Sigmoid colon (tissue), 3 donors: ENCODE measurements at regions not wholly inside any gene's neighbourhood (a gene's known extent, or its start where the extent isn't known, plus 50 kb on each side); places are given as distances from the start of the nearest gene placed in this dataset.

Experiments used
- POLR2A ChIP-seq, 2 donors: fragments of 450-650 bp; IDR thresholded peaks; one replicate each; pipeline ENCODE4 v1.6.1; 2016; ENCODE audit warnings: antibody characterized with exemption in 2 of 2, mild to moderate bottlenecking in 2 of 2, moderate library complexity in 2 of 2
- TF ChIP-seq, protein P1 (sequence below), 4 experiments: fragments of 450-650 bp in 3 of 4; fragments of 200-600 bp in 1 of 4; IDR thresholded peaks; one replicate each; pipeline ENCODE4 v1.5.1; 2016 to 2019; ENCODE audit warnings: antibody characterized with exemption in 4 of 4, mild to moderate bottlenecking in 3 of 4, moderate library complexity in 2 of 4

DNA sequence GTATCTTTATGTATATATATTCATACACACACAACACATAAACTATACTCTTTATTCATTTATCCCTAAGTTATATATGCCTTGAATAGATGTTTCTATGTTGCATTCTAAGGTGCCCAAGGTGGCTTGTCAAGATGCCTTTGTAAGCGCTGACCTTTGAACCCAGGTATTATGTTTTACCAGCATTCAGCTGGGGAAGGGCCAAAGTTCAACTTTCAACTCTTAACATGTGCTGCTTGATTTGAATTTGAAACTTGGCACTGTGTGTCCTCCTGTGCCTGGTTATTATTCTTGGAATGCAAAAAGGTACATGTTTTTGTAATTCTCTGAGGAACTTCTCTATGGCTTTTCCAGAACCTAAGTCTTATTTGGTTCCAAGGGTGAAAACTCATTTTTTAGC, 146.5 kb downstream of the EDN1 start:
- TF ChIP-seq, protein P1, sequence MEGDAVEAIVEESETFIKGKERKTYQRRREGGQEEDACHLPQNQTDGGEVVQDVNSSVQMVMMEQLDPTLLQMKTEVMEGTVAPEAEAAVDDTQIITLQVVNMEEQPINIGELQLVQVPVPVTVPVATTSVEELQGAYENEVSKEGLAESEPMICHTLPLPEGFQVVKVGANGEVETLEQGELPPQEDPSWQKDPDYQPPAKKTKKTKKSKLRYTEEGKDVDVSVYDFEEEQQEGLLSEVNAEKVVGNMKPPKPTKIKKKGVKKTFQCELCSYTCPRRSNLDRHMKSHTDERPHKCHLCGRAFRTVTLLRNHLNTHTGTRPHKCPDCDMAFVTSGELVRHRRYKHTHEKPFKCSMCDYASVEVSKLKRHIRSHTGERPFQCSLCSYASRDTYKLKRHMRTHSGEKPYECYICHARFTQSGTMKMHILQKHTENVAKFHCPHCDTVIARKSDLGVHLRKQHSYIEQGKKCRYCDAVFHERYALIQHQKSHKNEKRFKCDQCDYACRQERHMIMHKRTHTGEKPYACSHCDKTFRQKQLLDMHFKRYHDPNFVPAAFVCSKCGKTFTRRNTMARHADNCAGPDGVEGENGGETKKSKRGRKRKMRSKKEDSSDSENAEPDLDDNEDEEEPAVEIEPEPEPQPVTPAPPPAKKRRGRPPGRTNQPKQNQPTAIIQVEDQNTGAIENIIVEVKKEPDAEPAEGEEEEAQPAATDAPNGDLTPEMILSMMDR (IDR thresholded peaks at IDR 0.05): no peak
- TF ChIP-seq POLR2A (IDR thresholded peaks at IDR 0.05): no peak
